WTC11 (cell line): ENCODE measurements at regions not wholly inside any gene's neighbourhood (a gene's known extent, or its start where the extent isn't known, plus 50 kb on each side); places are given as distances from the start of the nearest gene placed in this dataset.

Source experiments
- ATAC-seq: fragments of 200-7000 bp; cut with Tn5 transposase; 2 replicates; pipeline ENCODE4 v1.10.0; 2021; ENCODE audit warnings: mild to moderate bottlenecking, moderate library complexity
- CTCF ChIA-PET: fragments of 300-600 bp; sonication (Branson Sonifier 250); formaldehyde crosslinking; loops from one replicate; lab custom pipeline; 2021; ENCODE audit warnings: antibody characterized with exemption; lab: Charles Lee
- POLR2A ChIA-PET: fragments of 350-600 bp; sonication (Branson Sonifier 250); formaldehyde crosslinking; loops from one replicate; lab custom pipeline; 2021; ENCODE audit warnings: antibody characterized with exemption; lab: Charles Lee
- DNase-seq: peaks from one replicate; pipeline ENCODE4 v3.0.0; 2021; ENCODE audit warnings: low spot score
- H3K27ac Mint-ChIP-seq: 2 replicates; pipeline ENCODE4 v1.8.0; 2021; ENCODE audit warnings: mixed read lengths
- H3K27me3 Mint-ChIP-seq: 2 replicates; pipeline ENCODE4 v1.8.0; 2021; ENCODE audit warnings: low read depth, mild to moderate bottlenecking, moderate library complexity, mixed read lengths
- H3K36me3 Mint-ChIP-seq: 2 replicates; pipeline ENCODE4 v1.8.0; 2021; ENCODE audit warnings: mixed read lengths
- H3K4me1 Mint-ChIP-seq: 2 replicates; pipeline ENCODE4 v1.8.0; 2022; ENCODE audit warnings: mixed read lengths
- H3K4me3 Mint-ChIP-seq: 2 replicates; pipeline ENCODE4 v1.8.0; 2021; ENCODE audit warnings: mild to moderate bottlenecking, moderate library complexity, mixed read lengths
- H3K9me3 Mint-ChIP-seq: 2 replicates; pipeline ENCODE4 v1.8.0; 2021; ENCODE audit warnings: mixed read lengths
- AR ChIP-seq: fragments of 250-450 bp; sonication (Bioruptor Pico); IDR thresholded peaks from 2 replicates; pipeline ENCODE4 v1.9.0; 2021; ENCODE audit warnings: mild to moderate bottlenecking
- ATF1 ChIP-seq: sonication (generic); formaldehyde crosslinking; IDR thresholded peaks from 2 replicates; pipeline ENCODE4 v1.8.1; 2023; ENCODE audit warnings: mild to moderate bottlenecking, moderate library complexity, missing genetic modification reagents
- ATF6 ChIP-seq: sonication (generic); formaldehyde crosslinking; IDR thresholded peaks from 2 replicates; pipeline ENCODE4 v1.8.1; 2023; ENCODE audit warnings: mild to moderate bottlenecking, missing genetic modification reagents
- E2F1 ChIP-seq: sonication (generic); formaldehyde crosslinking; IDR thresholded peaks from 2 replicates; pipeline ENCODE4 v1.8.0; 2022; ENCODE audit warnings: mild to moderate bottlenecking, missing genetic modification reagents
- ELF4 ChIP-seq: sonication (generic); formaldehyde crosslinking; IDR thresholded peaks from 2 replicates; pipeline ENCODE4 v1.8.1; 2022; ENCODE audit warnings: low read depth, mild to moderate bottlenecking, moderate library complexity, missing genetic modification reagents
- EMX1 ChIP-seq: fragments of 250-450 bp; sonication (Bioruptor Pico); IDR thresholded peaks from 2 replicates; pipeline ENCODE4 v1.8.0; 2021; ENCODE audit warnings: mild to moderate bottlenecking
- GABPB1 ChIP-seq: sonication (generic); formaldehyde crosslinking; IDR thresholded peaks from 2 replicates; pipeline ENCODE4 v1.8.1; 2023; ENCODE audit warnings: mild to moderate bottlenecking, missing genetic modification reagents
- IRF2 ChIP-seq: sonication (generic); formaldehyde crosslinking; IDR thresholded peaks from 2 replicates; pipeline ENCODE4 v1.8.0; 2022; ENCODE audit warnings: low read depth, missing genetic modification reagents, borderline replicate concordance
- JUN ChIP-seq: sonication (generic); formaldehyde crosslinking; IDR thresholded peaks from 2 replicates; pipeline ENCODE4 v1.8.0; 2023; ENCODE audit warnings: mild to moderate bottlenecking, missing genetic modification reagents
- NFATC4 ChIP-seq: fragments of 250-450 bp; sonication (Bioruptor Pico); IDR thresholded peaks from 2 replicates; pipeline ENCODE4 v1.9.0; 2021; ENCODE audit warnings: mild to moderate bottlenecking
- NR3C1 ChIP-seq: sonication (generic); formaldehyde crosslinking; conservative IDR thresholded peaks from 2 replicates; pipeline ENCODE4 v1.8.1; 2023; ENCODE audit warnings: low read depth, mild to moderate bottlenecking, missing genetic modification reagents
- SMAD4 ChIP-seq: sonication (generic); formaldehyde crosslinking; IDR thresholded peaks from 2 replicates; pipeline ENCODE4 v1.8.0; 2022; ENCODE audit warnings: mild to moderate bottlenecking, missing genetic modification reagents
- SOX15 ChIP-seq: fragments of 250-450 bp; sonication (Bioruptor Pico); IDR thresholded peaks from 2 replicates; pipeline ENCODE4 v1.9.0; 2021; ENCODE audit warnings: mild to moderate bottlenecking
- TEAD1 ChIP-seq: sonication (generic); formaldehyde crosslinking; IDR thresholded peaks from 2 replicates; pipeline ENCODE4 v1.8.0; 2022; ENCODE audit warnings: mild to moderate bottlenecking, missing genetic modification reagents
- TF ChIP-seq, protein P1 (sequence below): sonication (generic); formaldehyde crosslinking; IDR thresholded peaks from 2 replicates; pipeline ENCODE4 v1.8.1; 2023; ENCODE audit warnings: mild to moderate bottlenecking, missing genetic modification reagents
- TF ChIP-seq, protein P2 (sequence below): sonication (generic); formaldehyde crosslinking; IDR thresholded peaks from 2 replicates; pipeline ENCODE4 v1.8.0; 2023; ENCODE audit warnings: mild to moderate bottlenecking, missing genetic modification reagents
- TF ChIP-seq, protein P3 (sequence below): sonication (generic); formaldehyde crosslinking; IDR thresholded peaks from 2 replicates; pipeline ENCODE4 v1.8.1; 2022; ENCODE audit warnings: missing genetic modification reagents, borderline replicate concordance
- TF ChIP-seq, protein P4 (sequence below): sonication (generic); formaldehyde crosslinking; IDR thresholded peaks from 2 replicates; pipeline ENCODE4 v1.8.1; 2023; ENCODE audit warnings: mild to moderate bottlenecking, moderate library complexity, missing genetic modification reagents

- DNase-seq, result no peak
- ATAC-seq, result no peak
- Mint-ChIP-seq H3K4me1 (no peaks in the 10 kb centered on the region), H3K27ac (no peak overlapping the region), H3K27me3 (no peaks in the 10 kb centered on the region), H3K36me3 (no peaks in the 10 kb centered on the region), H3K9me3 (peaks cover 4% of the 10 kb centered on the region; the same call in 1 of the 2 replicates), H3K4me3 (no peak overlapping the region)
- ChIA-PET POLR2A (no interaction called here), CTCF (interaction anchor here (2.6 kb wide), 1 partner anchor 257 kb away, joined by 6 read pairs; no protein-coding TSS in a partner anchor)
- TF ChIP-seq EMX1 (CRISPR knock-in tag) (no peak), ATF6 (CRISPR knock-in tag) (no peak), NFATC4 (CRISPR knock-in tag) (no peak), SOX15 (no peak), E2F1 (CRISPR knock-in tag) (no peak), SMAD4 (no peak), ELF4 (CRISPR knock-in tag) (no peak), GABPB1 (no peak)
Observed at GRCh38 chr3:194939532-194939909, 253.8 kb downstream of the FAM43A start.

DNA sequence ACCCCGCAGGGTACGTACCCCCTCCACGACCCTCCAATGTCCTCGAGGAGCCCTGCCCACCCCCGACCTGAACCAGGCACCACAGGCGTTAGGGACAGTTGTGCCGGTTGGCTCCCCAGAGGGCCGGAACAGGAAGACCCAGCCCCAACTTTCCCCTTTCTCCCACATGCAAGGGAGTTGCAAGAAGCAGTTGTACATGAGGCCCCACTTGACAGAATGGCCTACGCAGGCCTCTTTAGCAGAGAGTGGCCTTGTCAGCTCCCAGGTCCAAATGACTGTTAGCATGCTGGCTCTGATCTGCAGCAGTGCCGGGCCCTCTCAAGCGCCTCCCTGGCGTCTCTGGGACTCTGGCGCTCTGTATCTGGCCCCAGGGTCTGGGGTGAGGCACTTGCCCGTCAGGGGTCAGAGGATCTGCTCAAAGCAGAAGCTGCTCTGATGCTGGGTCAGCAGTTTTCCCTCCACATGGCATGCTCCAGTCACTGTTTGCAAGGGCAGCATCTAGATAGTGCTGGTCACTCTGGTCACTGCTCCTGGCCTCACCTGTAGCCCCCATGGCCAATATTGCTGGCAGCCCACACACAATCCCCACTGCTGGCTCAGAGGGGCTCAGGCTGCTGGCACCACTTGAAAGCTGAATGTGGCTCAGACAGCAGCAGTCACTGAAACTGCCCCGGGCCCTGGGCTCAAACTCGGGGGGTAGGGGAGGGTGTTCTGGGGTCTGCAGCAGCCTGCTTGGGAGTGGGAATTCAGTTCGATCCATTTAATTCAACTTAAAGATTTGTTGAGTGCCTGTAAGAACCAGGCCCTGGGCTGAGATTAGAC, 254.5 kb downstream of the FAM43A start:
- no peaks in the 10 kb centered on the region for H3K36me3 Mint-ChIP-seq
- H3K9me3 Mint-ChIP-seq, result peaks cover 4% of the 10 kb centered on the region; the same call in 1 of the 2 replicates
- no peaks in the 10 kb centered on the region for H3K4me1 Mint-ChIP-seq
- DNase-seq, result no peak
- H3K27me3 Mint-ChIP-seq, result no peaks in the 10 kb centered on the region
- no peak overlapping the region for H3K27ac Mint-ChIP-seq
- TF ChIP-seq AR (CRISPR knock-in tag), result no peak
- TF ChIP-seq ELF4 (CRISPR knock-in tag), result no peak
- TF ChIP-seq, protein P1, sequence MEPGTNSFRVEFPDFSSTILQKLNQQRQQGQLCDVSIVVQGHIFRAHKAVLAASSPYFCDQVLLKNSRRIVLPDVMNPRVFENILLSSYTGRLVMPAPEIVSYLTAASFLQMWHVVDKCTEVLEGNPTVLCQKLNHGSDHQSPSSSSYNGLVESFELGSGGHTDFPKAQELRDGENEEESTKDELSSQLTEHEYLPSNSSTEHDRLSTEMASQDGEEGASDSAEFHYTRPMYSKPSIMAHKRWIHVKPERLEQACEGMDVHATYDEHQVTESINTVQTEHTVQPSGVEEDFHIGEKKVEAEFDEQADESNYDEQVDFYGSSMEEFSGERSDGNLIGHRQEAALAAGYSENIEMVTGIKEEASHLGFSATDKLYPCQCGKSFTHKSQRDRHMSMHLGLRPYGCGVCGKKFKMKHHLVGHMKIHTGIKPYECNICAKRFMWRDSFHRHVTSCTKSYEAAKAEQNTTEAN, result no peak
- TF ChIP-seq, protein P2, sequence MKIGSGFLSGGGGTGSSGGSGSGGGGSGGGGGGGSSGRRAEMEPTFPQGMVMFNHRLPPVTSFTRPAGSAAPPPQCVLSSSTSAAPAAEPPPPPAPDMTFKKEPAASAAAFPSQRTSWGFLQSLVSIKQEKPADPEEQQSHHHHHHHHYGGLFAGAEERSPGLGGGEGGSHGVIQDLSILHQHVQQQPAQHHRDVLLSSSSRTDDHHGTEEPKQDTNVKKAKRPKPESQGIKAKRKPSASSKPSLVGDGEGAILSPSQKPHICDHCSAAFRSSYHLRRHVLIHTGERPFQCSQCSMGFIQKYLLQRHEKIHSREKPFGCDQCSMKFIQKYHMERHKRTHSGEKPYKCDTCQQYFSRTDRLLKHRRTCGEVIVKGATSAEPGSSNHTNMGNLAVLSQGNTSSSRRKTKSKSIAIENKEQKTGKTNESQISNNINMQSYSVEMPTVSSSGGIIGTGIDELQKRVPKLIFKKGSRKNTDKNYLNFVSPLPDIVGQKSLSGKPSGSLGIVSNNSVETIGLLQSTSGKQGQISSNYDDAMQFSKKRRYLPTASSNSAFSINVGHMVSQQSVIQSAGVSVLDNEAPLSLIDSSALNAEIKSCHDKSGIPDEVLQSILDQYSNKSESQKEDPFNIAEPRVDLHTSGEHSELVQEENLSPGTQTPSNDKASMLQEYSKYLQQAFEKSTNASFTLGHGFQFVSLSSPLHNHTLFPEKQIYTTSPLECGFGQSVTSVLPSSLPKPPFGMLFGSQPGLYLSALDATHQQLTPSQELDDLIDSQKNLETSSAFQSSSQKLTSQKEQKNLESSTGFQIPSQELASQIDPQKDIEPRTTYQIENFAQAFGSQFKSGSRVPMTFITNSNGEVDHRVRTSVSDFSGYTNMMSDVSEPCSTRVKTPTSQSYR (CRISPR knock-in tag), result no peak
- TF ChIP-seq, protein P3, sequence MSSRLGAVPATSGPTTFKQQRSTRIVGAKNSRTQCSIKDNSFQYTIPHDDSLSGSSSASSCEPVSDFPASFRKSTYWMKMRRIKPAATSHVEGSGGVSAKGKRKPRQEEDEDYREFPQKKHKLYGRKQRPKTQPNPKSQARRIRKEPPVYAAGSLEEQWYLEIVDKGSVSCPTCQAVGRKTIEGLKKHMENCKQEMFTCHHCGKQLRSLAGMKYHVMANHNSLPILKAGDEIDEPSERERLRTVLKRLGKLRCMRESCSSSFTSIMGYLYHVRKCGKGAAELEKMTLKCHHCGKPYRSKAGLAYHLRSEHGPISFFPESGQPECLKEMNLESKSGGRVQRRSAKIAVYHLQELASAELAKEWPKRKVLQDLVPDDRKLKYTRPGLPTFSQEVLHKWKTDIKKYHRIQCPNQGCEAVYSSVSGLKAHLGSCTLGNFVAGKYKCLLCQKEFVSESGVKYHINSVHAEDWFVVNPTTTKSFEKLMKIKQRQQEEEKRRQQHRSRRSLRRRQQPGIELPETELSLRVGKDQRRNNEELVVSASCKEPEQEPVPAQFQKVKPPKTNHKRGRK (CRISPR knock-in tag), result no peak
- no peak for TF ChIP-seq TEAD1
- no peak for TF ChIP-seq NR3C1 (CRISPR knock-in tag)
- TF ChIP-seq JUN (CRISPR knock-in tag), result no peak
- no peak for TF ChIP-seq ATF1 (CRISPR knock-in tag)
- TF ChIP-seq IRF2 (CRISPR knock-in tag), result no peak
- TF ChIP-seq, protein P4, sequence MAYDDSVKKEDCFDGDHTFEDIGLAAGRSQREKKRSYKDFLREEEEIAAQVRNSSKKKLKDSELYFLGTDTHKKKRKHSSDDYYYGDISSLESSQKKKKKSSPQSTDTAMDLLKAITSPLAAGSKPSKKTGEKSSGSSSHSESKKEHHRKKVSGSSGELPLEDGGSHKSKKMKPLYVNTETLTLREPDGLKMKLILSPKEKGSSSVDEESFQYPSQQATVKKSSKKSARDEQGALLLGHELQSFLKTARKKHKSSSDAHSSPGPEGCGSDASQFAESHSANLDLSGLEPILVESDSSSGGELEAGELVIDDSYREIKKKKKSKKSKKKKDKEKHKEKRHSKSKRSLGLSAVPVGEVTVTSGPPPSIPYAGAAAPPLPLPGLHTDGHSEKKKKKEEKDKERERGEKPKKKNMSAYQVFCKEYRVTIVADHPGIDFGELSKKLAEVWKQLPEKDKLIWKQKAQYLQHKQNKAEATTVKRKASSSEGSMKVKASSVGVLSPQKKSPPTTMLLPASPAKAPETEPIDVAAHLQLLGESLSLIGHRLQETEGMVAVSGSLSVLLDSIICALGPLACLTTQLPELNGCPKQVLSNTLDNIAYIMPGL (CRISPR knock-in tag), result no peak
- no peak overlapping the region for H3K4me3 Mint-ChIP-seq
- ATAC-seq, result no peak
- ChIA-PET POLR2A (no interaction called here), CTCF (interaction anchor here (2.6 kb wide), 1 partner anchor 258 kb away, joined by 6 read pairs; no protein-coding TSS in a partner anchor)
